GM12873 (cell line): ENCODE measurements at regions not wholly inside any gene's neighbourhood (a gene's known extent, or its start where the extent isn't known, plus 50 kb on each side); places are given as distances from the start of the nearest gene placed in this dataset.

ENCODE experiments used
- CTCF ChIP-seq: IDR thresholded peaks from 2 replicates; pipeline ENCODE4 v1.5.1; 2012; ENCODE audit warnings: low read depth, mild to moderate bottlenecking, moderate library complexity, low read length, control low read depth; ENCODE audit not compliant: insufficient read depth; ENCODE audit errors: missing control alignments

- TF ChIP-seq CTCF = no peak
These were observed 250.1 kb downstream of the ADGRD1 start for GRCh38 chr12:131203666-131204415.

DNA sequence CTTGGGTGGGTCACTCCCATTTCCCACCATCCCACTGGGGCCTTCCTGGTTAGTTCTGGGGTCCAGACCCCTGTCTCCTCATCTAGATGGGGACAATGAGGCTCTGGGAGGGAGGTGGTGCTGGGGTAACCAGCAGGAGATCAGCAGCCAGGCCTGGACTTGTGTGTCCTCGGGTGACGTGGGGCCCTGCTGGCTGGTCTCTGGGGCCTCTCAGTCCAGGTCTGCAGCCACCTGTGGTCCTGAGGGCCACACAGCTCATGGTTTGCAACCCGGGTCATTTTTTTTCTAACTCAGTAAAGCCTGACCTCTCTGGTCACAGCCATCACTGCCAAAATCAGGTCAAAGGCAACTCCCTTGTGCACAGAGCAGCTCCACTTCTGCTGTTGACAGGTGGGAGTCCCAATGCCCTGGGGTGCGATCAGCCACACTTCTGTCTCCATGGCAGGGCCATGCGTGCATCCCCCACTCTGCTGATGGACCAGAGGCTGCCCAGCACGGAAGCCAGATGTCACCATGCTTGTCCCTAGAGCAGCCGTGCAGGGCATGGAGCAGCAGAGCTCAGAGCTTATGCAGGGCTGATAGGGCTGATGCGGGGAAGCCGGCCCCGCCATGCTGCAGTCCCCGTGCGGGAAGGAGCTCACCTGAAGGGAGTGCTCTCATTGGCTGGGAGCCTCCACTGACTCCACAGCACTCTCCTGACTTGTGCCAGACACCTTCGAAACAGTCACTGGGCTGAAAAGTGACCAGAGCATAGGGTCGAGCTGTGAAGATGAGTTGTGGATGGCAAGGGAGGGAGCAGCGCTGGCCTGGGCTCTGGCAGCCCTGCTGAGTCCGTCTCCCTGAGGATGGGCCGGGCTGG is 250.9 kb downstream of the ADGRD1 start:
- TF ChIP-seq CTCF = no peak

DNA sequence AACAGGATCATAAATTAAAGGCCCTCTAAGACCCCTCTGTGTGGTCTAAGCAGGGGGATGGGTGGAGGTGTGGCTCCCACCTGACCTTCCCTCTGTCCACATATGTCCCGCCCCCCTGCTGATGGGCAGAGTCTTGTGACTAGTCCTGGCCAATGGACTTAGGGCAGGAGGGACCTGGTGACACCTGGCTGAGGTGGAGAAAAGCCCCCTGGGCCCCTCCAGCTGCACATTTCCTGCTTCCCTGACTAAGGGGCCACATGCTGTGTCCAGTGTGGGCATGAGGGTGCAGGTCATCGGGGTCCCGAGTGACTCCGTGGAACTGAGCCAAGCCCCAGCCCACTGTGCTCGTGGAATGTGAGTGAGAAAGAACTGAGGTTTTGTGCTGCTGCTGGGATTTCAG is 254.7 kb downstream of the ADGRD1 start:
- TF ChIP-seq CTCF = no peak

DNA sequence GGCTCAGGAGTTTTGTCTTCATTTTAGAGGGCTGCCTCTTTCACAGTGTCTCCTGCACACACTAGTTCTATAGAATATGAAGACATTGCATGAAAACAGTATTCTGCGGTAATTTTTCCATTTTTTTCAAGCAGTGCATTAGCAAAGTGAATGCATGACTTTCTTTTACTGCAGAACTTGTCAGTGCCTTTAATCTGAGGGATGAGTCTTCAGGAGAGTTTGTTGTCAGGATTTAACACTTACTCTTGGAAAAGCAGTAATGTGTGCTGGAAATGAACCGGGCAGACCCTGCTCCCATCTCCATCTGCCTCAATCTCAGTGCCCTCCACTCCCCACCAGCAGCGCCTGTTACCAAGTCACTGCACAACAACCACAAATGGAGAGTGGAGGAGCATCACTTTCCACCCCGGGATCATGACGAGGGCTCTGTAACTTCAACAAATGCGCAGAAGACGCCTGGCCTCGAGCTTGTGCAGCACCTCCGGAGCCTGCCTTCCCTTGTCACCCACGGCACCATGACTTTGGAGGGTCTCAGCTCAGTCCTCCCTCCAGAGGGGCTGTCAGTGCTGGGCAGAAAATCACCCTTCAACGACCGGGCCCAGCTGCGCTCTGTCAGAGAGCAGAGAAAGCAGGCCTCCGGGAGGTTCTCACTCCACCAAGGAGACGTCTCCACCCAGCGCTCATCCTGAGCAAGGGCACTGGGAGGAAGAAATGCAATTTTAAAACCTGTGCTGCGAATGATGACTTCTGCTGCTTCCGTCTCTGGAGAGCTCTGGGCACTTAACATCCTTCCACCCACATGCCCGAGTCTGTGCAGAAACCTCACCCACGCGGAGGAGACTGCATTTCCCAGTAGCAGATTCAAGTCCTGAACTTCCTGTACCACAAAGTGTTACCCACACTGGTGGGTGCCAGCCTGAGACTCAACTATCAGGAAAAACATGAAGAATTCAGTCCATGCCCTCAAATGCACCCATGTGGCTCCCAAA is 255.7 kb downstream of the ADGRD1 start:
- no peak for TF ChIP-seq CTCF

GRCh38 chr12:131210506-131211339 is 257.0 kb downstream of the ADGRD1 start:
- TF ChIP-seq CTCF = no peak

DNA sequence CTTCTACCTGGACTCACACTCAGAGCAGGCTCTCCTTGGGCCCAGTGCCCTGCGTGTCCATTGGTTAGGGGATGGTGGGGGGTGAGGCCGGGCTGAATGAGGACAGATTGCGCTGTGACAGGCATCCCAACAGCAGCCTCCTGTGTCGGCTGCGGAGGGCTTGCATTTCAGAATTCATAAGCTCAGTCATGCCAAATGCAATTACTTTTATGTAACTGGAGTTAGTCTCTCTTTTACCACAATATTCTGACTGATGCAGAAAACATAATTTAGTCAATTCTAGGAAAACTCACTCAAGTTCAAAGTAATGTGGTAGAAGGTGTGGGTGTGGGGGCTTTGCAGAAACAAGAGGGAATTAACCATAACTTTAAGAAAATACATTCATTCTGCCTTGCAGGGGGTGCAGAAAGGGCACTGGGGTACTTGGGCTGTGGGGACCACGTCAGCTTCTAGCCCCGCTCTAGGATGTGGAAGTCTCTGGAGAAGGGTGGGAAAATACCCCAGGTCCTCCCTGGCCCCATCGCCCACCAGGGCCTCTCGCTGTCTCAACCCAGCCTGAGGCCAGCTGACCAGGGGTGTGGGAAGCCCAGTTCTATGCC is 257.7 kb downstream of the ADGRD1 start:
- no peak for TF ChIP-seq CTCF
